AG04449 (cell line): ENCODE measurements at regions not wholly inside any gene's neighbourhood (a gene's known extent, or its start where the extent isn't known, plus 50 kb on each side); places are given as distances from the start of the nearest gene placed in this dataset.

Experiments
- CTCF ChIA-PET: fragments of 350-600 bp; formaldehyde crosslinking; extraction: SDS; loops from one replicate; lab custom pipeline; 2021; ENCODE audit warnings: antibody characterized with exemption; lab: Yijun Ruan, JAX
- POLR2A ChIA-PET: fragments of 400-600, 350-600 bp; formaldehyde crosslinking; extraction: SDS; loops from one replicate; lab custom pipeline; 2020; ENCODE audit warnings: antibody characterized with exemption, inconsistent platforms; lab: Yijun Ruan, JAX
- DNase-seq: peaks from one replicate; pipeline ENCODE4 v3.0.0-alpha.2; 2010; ENCODE audit warnings: low read depth, low spot score
- H3K4me3 ChIP-seq: 2 replicates; pipeline ENCODE4 v1.5.1; 2011; ENCODE audit warnings: low read depth, mild to moderate bottlenecking, control low read depth, low read length
- TF ChIP-seq, protein P1 (sequence below): IDR thresholded peaks from one replicate; pipeline ENCODE4 v1.5.1; 2011; ENCODE audit warnings: mild to moderate bottlenecking, moderate library complexity, low read length, control low read depth, inconsistent platforms; ENCODE audit not compliant: insufficient read depth; ENCODE audit errors: missing control alignments

DNA sequence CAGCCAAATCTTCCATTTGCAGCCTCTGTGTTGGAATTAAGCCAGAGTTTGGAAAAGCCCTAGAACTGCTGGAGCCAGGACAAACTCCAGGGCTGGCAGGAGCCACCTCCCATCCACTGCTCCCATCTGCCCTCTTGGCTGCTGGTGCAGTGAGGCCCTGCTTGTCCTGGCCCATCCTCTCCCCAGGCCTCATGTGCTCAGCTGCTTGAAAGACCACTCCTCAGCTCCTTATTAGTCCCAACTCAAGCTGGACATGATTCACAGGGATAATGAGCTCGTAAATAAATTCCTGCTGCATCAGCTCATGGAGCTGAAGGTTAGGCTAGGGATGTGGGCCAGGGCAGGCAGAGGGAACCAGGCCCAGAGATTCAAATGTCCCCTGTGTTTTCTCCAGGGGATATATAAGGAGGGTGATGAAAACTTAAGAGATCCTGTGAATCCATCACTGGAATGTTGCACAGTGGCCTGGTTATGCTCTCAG lies 282.8 kb downstream of the RPS24 start:
- TF ChIP-seq, protein P1, sequence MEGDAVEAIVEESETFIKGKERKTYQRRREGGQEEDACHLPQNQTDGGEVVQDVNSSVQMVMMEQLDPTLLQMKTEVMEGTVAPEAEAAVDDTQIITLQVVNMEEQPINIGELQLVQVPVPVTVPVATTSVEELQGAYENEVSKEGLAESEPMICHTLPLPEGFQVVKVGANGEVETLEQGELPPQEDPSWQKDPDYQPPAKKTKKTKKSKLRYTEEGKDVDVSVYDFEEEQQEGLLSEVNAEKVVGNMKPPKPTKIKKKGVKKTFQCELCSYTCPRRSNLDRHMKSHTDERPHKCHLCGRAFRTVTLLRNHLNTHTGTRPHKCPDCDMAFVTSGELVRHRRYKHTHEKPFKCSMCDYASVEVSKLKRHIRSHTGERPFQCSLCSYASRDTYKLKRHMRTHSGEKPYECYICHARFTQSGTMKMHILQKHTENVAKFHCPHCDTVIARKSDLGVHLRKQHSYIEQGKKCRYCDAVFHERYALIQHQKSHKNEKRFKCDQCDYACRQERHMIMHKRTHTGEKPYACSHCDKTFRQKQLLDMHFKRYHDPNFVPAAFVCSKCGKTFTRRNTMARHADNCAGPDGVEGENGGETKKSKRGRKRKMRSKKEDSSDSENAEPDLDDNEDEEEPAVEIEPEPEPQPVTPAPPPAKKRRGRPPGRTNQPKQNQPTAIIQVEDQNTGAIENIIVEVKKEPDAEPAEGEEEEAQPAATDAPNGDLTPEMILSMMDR, result no peak
- ChIA-PET CTCF (interaction anchor here (1.1 to 3.4 kb wide), 3 partner anchors 12 to 269 kb away, joined by 3 to 14 read pairs (median 4); no protein-coding TSS in a partner anchor), POLR2A (no interaction called here)
- no peak for DNase-seq
- no peak overlapping the region for H3K4me3 ChIP-seq

DNA sequence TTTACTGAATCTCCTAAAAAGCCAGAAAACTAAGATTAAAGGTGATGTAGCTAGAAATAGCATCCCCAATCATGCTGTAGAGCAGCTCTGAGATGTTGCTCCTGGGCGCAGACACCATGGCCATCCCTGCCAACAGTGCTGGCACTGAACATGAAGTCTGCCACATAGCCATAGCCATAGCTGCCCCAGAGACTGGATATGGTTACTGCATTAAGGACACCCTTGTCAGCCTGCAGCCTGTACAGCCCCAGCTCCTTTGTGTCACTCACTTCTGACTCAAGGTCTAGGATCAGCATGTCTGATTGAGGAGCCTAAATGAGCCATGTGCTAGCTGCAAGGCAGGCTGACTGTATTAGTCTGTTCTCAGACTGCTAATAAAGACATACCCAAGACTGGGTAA lies 284.6 kb downstream of the RPS24 start:
- TF ChIP-seq, protein P1, result no peak
- ChIA-PET CTCF (interaction anchor here (1.0 to 3.4 kb wide), 2 partner anchors 13 to 17 kb away, joined by 3 to 14 read pairs; no protein-coding TSS in a partner anchor), POLR2A (no interaction called here)
- DNase-seq, result no peak
- H3K4me3 ChIP-seq, result no peak overlapping the region

- ChIA-PET CTCF (no interaction called here), POLR2A (no interaction called here)
- TF ChIP-seq, protein P1, result no peak
- H3K4me3 ChIP-seq, result no peak overlapping the region
- no peak for DNase-seq
Observed at GRCh38 chr10:78319371-78319770, 285.7 kb downstream of the RPS24 start.

- ChIA-PET CTCF (no interaction called here), POLR2A (no interaction called here)
- no peak overlapping the region for H3K4me3 ChIP-seq
- DNase-seq, result no peak
- TF ChIP-seq, protein P1, result no peak
Observed at GRCh38 chr10:78319841-78320240, 286.2 kb downstream of the RPS24 start.

DNA sequence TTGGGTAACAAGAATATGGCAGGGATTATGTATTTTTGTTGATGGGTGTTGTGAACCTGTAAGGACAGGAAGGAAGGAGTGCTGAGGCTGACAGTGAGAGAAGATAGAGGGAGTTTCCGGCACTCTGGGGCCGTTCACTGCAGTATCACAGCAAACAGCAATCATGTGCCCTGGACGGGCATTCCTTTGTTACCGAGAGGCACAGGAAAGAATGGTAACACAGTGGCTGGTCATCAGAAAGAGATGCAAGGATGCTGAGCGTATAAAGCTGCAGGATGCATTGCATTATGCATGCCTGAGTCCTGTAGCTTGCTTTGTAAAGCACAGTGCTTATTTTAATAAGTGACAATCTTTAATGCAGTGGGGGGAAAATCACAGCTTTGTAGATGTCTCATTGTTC lies 286.8 kb downstream of the RPS24 start:
- DNase-seq, result no peak
- TF ChIP-seq, protein P1, result no peak
- ChIA-PET POLR2A (interaction anchor here (0.6 kb wide), 1 partner anchor 300 kb away, joined by 3 read pairs; no protein-coding TSS in a partner anchor), CTCF (no interaction called here)
- no peak overlapping the region for H3K4me3 ChIP-seq

- ChIA-PET POLR2A (no interaction called here), CTCF (no interaction called here)
- no peak for DNase-seq
- no peak overlapping the region for H3K4me3 ChIP-seq
- TF ChIP-seq, protein P1, result no peak
Observed at GRCh38 chr10:78321000-78321399, 287.3 kb downstream of the RPS24 start.
